ENCODE measurements at regions not wholly inside any gene's neighbourhood (a gene's known extent, or its start where the extent isn't known, plus 50 kb on each side); places are given as distances from the start of the nearest gene placed in this dataset.

DNA sequence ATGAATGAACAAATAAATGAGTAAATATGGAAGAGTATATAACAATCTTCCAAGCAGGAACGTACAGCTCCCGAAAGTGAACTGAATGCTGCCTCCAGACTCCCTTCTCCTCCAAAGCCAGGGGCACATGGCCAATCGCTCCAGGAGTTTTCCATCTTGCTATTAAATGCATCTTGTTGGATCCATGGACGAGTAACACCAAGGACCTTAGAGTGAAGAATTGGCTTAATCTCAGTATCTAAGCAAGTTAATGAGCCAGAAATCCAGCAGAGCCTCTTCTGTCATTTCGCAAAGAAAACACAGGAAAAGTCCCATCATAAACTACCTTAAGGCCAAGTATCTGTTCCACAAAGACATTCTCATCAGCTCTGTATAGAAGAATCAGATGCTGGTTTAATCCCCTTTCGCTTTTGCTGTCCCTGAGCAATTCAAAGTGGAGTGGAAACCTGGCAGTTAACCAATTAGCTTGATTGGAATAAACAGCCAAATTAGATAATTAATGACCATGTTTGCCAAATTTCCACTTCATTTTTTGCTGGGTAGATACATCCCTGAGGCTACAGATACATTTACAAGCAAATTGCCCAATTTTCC is 116.0 kb downstream of the MIS18A start:
- Histone ChIP-seq H4K20me1 (replicated peaks; ENCODE audit: control insufficient read depth, insufficient read depth, low read length) (no peaks in the 10 kb centered on the region), H3K4me2 (ENCODE audit: insufficient read depth, low read length) (no peak overlapping the region), H3K27ac (ENCODE audit: extremely low read depth, low read depth, low read length) (no peak overlapping the region), H3K4me3 (no peak overlapping the region), H3K27me3 (ENCODE audit: control insufficient read depth in 2 of 2, insufficient read depth in 2 of 2, low read length in 2 of 2) (peaks cover 2 to 15% of the 10 kb centered on the region in 2 experiments; a peak in 2 of 5 replicates), H3K9me1 (ENCODE audit: control insufficient read depth, insufficient read depth, low read length) (no peaks in the 10 kb centered on the region), H3K36me3 (ENCODE audit: control insufficient read depth, insufficient read depth, low read length) (no peaks in the 10 kb centered on the region), H3K79me2 (ENCODE audit: control insufficient read depth, insufficient read depth, low read length) (no peaks in the 10 kb centered on the region), H3K9me3 (replicated peaks; ENCODE audit: control insufficient read depth, insufficient read depth, low read depth, low read length) (no peaks in the 10 kb centered on the region), H2AFZ (ENCODE audit: low read depth, low read length) (no peak overlapping the region), H3K9ac (ENCODE audit: insufficient read depth in 1 of 2, low read depth in 2 of 2, low read length in 2 of 2) (no peak overlapping the region), H3K4me1 (replicated peaks in 1 of 2; ENCODE audit: control insufficient read depth in 2 of 2, insufficient read depth in 2 of 2, low read length in 2 of 2) (no peaks in the 10 kb centered on the region)
- 1% methylated on average over 6 of the region's 6 CpGs for WGBS (ENCODE audit: insufficient coverage, low coverage, missing lambda C conversion rate)
- in situ Hi-C loops (cut with MboI), result no loop called here
- ATAC-seq (no peak), FAIRE-seq (no peak), DNase-seq (ENCODE audit: extremely low read depth in 1 of 4, low spot score in 3 of 4) (no peak)
- POLR2A ChIA-PET, result interaction anchor here (2.1 kb wide), 1 partner anchor 12 kb away, joined by 6 read pairs; no protein-coding TSS in a partner anchor
- BruUV-seq (replicated peaks), result no TSS peak
- intact Hi-C loops (cut with micrococcal nuclease), result no loop called here
- CTCF ChIA-PET (ENCODE audit: low intra/inter-chr PET ratio), result interaction anchor here (0.8 kb wide), 1 partner anchor 377 kb away, joined by 3 read pairs; no protein-coding TSS in a partner anchor
- TF ChIP-seq PHB (CRISPR knock-in tag; IDR thresholded peaks at IDR 0.05), result no peak
- no peak for TF ChIP-seq FOSL1 (tag; conservative IDR thresholded peaks at IDR 0.05)
- TF ChIP-seq, protein P1, sequence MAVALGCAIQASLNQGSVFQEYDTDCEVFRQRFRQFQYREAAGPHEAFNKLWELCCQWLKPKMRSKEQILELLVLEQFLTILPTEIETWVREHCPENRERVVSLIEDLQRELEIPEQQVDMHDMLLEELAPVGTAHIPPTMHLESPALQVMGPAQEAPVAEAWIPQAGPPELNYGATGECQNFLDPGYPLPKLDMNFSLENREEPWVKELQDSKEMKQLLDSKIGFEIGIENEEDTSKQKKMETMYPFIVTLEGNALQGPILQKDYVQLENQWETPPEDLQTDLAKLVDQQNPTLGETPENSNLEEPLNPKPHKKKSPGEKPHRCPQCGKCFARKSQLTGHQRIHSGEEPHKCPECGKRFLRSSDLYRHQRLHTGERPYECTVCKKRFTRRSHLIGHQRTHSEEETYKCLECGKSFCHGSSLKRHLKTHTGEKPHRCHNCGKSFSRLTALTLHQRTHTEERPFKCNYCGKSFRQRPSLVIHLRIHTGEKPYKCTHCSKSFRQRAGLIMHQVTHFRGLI (CRISPR knock-in tag; IDR thresholded peaks at IDR 0.05), result no peak
- TF ChIP-seq HIVEP1 (CRISPR knock-in tag; IDR thresholded peaks at IDR 0.05), result no peak
- no peak for TF ChIP-seq ZSCAN32 (CRISPR knock-in tag; IDR thresholded peaks at IDR 0.05)
- no peak for TF ChIP-seq JUND (IDR thresholded peaks at IDR 0.05; ENCODE audit: borderline replicate concordance, low read depth, low read length)
- no peak for TF ChIP-seq JUND (tag; IDR thresholded peaks at IDR 0.05; ENCODE audit: borderline replicate concordance, low read depth, low read length)
- TF ChIP-seq, protein P2, sequence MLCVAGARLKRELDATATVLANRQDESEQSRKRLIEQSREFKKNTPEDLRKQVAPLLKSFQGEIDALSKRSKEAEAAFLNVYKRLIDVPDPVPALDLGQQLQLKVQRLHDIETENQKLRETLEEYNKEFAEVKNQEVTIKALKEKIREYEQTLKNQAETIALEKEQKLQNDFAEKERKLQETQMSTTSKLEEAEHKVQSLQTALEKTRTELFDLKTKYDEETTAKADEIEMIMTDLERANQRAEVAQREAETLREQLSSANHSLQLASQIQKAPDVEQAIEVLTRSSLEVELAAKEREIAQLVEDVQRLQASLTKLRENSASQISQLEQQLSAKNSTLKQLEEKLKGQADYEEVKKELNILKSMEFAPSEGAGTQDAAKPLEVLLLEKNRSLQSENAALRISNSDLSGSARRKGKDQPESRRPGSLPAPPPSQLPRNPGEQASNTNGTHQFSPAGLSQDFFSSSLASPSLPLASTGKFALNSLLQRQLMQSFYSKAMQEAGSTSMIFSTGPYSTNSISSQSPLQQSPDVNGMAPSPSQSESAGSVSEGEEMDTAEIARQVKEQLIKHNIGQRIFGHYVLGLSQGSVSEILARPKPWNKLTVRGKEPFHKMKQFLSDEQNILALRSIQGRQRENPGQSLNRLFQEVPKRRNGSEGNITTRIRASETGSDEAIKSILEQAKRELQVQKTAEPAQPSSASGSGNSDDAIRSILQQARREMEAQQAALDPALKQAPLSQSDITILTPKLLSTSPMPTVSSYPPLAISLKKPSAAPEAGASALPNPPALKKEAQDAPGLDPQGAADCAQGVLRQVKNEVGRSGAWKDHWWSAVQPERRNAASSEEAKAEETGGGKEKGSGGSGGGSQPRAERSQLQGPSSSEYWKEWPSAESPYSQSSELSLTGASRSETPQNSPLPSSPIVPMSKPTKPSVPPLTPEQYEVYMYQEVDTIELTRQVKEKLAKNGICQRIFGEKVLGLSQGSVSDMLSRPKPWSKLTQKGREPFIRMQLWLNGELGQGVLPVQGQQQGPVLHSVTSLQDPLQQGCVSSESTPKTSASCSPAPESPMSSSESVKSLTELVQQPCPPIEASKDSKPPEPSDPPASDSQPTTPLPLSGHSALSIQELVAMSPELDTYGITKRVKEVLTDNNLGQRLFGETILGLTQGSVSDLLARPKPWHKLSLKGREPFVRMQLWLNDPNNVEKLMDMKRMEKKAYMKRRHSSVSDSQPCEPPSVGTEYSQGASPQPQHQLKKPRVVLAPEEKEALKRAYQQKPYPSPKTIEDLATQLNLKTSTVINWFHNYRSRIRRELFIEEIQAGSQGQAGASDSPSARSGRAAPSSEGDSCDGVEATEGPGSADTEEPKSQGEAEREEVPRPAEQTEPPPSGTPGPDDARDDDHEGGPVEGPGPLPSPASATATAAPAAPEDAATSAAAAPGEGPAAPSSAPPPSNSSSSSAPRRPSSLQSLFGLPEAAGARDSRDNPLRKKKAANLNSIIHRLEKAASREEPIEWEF (CRISPR knock-in tag; IDR thresholded peaks at IDR 0.05), result no peak
- TF ChIP-seq RBM15 (IDR thresholded peaks at IDR 0.05; ENCODE audit: insufficient read depth, low read length), result no peak
- no peak for TF ChIP-seq ZNF124 (CRISPR knock-in tag; IDR thresholded peaks at IDR 0.05)
- TF ChIP-seq RBM39 (optimal IDR thresholded peaks at IDR 0.05; ENCODE audit: low read depth, low read length), result no peak
- TF ChIP-seq TFAM (CRISPR knock-in tag; conservative IDR thresholded peaks at IDR 0.05), result no peak
- no peak for TF ChIP-seq KLF6 (CRISPR knock-in tag; IDR thresholded peaks at IDR 0.05; ENCODE audit: borderline replicate concordance)
- no peak for TF ChIP-seq LEF1 (IDR thresholded peaks at IDR 0.05)
